Amniotic epithelial cell (primary cell): ENCODE measurements at regions not wholly inside any gene's neighbourhood (a gene's known extent, or its start where the extent isn't known, plus 50 kb on each side); places are given as distances from the start of the nearest gene placed in this dataset.
A peak's percentile ranks its signal among the peaks of the same experiment; 100 is the strongest.

Source experiments
- DNase-seq: peaks from one replicate; pipeline ENCODE4 v3.0.0-alpha.2; 2010; ENCODE audit warnings: low read depth

DNA sequence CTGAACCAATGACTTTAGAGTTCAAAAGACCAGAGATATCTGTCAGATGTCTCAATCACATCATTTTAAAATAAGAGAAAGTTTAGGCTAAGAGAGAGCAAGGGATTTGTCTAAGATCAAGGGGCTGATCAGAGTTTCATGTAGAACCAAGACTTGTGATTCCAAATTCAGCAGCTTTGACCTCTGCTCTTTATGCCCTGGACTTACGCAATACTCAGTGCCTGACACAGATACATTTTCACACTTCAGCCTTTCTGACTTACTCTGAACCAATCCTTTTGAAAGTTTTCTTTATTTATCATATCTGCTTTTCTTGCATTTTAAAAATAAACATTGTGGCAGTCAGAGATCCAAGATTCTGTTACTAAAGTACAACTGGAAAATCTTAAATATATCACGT, 428.0 kb downstream of the PLPP3 start:
- DNase-seq: no peak

DNA sequence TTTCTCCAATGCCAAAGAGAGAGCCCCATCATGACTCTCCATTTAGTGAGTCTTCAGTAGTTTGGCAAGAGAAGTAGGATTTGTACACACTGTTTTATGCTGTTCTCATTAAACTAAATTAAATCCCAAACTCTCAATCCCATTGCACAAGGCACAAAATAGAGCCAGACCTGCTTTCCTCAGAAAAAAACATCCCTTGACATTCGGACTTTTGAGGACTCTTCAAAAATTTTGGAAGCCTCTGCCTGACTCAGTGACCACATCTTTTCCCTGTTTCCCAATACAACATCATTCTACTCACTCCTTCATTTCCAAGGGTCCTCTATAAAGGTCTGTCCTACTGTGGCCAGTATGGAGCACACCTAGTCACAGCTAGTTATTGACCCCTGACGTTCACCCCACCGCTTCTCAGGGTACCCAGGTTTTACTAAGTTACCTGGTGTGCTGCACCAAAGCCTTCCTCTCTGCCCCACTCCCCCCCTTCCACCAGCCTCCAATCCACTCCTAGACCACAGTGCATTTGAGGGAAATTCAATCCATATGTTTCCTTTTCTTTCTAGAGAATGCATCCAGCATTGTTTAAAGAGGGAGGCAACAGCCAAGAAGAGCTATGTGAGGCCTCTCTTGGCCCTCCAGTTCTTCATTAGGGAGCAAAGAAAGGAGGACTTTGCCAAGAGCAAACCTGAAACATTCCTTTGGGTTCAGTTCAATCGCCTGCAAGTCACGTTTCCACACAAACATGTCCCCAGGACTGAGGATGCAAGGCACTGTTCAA, 428.7 kb downstream of the PLPP3 start:
- DNase-seq: no peak

DNA sequence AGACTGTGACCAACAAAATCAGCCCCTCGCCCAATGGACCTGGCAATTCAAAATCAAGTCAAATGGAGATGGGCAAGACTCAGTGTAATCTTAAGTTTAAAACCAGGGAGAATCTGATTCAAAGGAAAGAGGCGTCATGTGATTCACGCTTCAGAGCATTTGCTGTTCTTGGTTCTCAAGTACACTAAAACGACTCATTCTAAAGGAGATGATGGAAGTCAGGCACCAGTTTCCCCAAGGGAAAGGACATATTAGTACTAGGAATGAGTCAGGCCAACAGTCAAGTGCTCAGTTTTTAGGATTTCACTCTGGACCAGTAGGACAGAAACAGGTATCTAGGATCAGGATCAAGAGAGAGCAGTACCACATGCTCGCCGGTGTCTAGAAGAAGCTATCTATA, 429.6 kb downstream of the PLPP3 start:
- DNase-seq: no peak

DNA sequence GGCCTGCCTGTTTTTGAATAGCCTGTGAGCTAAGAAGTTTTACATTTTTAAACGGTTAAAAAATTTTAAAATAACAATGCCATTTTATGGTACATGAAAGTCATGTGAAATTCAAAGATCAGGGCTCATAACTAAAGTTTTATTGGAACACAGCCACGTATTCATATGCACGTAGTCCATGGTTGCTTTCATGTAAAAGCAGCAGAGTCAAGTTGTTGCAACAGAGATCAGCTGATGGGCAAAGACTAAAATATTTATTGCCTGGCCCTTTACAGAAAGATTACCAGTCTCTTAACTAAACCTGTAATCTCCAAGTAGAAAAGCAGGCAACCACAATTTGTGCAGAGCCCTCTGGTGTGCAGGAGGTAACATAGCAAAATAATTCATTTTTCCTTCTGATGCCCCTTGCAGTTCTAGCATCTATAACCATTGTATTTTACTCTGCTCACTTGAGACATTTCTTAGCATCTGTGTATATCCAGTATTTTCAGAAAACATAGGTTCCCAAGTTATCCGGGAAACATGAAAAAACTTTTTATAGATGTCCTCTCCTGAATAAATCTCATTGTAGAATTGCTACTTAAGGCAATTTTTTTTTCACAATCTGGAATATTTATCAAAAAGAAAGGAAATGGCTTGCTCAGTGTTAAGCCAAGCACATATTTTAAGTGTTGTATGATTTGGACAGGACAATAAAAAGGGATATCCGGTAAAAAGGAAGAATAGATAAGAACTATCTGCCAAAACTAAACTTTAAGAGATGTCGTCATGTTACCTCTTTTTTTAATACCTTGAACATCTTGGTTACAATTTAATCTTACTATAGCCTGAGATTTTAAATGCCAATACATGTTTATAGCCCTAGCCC, 430.8 kb downstream of the PLPP3 start:
- DNase-seq: no peak

DNA sequence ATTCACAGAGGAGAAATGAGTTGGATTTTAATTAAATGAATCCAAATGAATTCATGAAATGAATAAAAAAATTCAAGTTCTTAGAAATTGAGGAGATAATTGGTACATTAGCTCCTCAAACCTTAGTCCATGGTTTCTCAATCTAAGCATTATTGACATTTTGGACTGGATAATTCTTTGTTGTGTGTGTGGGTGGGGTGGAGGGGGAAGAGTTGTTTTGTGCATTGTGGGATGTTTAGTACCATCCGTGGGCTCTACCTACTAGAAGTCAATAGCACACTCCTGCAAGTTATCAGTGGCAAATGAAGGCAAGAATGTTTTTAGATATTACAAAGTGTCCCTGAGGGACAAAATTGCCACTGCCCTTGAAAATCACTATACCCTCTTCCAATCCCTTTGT, 431.9 kb downstream of the PLPP3 start:
- DNase-seq: no peak

DNA sequence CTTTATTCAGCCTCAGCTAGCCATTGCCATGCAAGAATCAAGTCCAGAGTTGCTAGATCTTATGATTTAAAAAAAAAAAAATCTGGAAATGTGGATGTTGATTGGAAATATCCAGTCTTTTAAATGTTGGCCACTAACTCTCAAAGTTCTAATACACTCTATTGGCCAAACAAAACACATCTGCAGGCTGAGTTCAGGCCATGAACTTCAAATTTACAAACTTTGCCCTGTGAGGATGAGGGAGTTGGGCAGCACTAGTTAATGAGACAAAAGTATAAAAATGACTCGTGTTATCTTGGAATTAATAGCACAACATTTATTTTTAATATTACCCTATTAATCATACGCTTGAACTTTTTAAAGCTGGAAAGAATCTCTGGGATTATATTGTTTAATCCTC, 432.3 kb downstream of the PLPP3 start:
- no peak for DNase-seq

DNA sequence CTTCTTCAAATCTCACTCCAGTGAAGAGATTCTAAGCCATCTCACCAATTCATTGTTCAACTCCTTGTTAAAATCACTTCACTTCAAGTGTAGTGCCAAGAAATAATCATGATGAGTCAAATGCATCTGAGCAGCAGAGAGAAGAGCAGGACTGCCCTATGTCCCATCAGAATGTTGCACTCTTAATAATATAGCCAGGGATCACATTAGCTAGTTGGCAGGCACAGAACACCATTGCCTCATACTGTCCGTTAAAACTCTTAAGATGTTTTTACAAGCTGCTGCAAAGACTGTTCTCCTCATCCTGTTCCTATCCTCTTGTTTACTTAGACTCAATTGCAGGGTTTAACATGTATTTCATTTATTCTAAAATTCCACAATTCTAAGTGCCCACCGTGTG, 432.9 kb downstream of the PLPP3 start:
- DNase-seq: peak; percentile 17

DNA sequence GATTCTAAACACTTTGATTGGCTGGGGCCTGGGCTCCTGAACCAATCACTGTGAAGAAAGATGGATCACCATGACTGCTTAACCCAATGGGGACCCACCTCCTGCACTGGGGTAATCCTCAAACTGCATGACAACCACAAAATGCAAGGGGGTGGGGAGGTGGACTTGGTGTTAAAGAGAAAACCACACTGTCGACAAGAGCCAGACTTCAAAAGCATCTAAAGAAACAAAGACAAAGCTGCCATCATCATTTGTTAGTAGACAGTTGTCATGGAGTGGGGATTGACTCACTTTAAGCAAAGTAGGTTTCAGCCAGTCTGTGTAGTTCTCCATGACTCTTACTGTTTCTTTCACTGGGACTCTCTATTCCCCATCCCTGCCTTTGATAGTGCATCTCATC, 433.8 kb downstream of the PLPP3 start:
- DNase-seq: no peak

DNA sequence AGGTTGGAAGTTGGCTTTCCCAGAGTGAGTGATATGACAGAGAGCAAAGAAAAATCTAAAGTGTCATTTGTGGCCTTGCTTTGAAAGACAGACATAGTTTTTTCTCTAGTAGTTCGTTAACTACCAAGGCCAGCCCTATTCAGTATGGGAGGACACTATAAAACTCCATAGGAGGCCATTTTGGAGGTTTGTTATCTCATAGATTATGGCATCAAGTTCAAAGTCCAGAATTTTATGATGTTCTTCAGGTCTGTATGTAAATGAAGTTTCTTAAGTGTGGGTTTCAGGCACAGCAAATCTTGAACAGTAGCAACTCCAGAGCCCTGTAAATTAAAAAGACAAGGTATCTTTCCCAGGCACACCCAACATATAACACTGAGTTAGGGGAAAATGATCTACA, 437.1 kb downstream of the PLPP3 start:
- DNase-seq: no peak

DNA sequence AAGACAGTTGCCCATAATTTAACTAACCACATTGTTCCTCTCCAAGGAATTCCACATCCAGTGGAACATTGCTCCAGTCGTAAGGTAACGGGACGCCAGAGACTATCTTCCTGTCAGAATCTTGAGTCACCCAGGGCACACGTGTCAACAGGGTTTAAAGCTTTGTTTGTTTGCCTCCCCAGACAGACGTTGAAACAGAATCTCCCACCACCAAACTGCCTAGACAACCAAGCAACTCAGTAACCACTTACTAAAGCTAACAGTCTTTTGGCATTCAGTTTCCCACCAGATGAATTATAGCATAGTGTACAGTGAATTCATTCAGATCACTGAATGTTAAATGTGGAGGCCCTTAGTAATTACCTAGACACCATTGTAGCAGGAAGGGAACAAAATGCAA, 439.5 kb downstream of the PLPP3 start:
- no peak for DNase-seq

DNA sequence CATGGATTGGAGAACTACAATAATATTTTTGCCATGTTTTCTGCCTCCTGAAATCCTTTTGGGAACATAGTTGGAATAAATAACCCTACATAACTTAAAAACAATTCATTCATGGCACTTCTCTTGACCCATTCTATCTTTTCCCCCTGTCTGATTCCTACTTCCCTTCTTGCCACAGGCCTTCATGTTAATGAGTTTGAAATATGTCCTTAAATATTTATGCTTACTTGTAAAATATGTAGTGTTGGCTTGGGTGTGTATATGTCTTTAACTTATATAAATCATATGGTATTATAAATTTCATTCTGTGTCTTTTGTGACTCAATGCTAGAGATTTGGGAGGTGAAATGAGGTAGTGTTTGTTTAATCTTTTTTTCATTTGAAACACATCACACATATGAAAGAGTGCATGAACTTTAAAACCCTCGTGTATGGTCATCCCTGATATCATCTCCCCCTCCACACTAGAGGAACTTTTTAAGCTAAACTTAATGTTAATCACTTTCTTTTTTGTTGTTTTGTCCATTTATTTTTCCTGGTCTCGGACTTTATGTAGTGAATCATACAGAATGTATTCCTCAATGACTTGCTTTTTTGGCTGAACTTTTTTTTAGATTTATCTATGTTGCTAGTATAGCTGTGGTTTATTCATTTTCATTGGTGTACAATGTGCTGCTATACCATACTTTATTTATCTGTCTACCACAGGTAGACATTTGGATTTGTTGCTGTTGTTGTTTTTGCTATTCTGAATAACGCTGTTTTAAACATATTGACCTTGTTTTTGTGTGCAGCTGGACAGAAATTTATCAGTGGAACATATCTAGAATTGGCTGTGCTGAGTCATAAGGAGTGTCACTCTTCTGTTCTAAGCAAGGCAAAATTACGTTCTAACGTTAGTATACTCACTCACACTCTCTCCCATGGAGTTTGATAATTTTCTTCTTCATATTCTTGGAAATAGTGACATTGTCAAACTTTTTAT, 441.6 kb downstream of the PLPP3 start:
- DNase-seq: peak; percentile 38

DNA sequence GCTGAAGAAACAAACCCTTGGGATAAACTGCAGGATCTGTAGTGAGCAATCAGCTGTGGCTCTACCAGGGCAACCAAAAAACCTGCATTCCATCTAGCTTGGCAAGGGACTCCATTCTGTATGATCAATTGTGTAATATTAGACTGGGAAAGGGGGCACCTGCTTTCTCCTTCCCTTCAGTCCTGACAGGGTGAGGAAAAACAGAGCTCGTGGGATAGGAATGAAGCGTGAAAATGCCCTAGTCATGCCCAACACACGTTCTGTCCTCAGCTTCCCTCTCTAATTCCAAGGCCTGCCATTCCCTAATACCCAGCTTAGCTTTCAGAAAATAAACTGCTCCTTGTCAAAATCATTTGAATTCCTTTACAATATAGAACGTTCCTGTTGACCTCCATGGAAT, 442.3 kb downstream of the PLPP3 start:
- DNase-seq: peak; percentile 58

DNA sequence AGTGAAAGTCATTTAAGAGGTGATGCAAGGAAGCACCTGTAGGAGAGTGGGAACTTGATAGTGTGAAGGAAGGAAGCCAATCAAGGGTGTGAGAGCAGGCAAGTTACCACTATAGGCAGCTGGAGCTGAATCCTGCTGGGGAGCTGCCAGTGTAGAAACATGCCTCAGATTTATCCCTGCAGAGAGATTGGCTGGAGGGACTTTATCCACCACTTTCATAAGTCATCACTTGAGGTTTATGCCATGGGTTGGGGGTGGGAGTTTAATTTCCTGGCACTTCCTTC, 443.6 kb downstream of the PLPP3 start:
- no peak for DNase-seq

DNA sequence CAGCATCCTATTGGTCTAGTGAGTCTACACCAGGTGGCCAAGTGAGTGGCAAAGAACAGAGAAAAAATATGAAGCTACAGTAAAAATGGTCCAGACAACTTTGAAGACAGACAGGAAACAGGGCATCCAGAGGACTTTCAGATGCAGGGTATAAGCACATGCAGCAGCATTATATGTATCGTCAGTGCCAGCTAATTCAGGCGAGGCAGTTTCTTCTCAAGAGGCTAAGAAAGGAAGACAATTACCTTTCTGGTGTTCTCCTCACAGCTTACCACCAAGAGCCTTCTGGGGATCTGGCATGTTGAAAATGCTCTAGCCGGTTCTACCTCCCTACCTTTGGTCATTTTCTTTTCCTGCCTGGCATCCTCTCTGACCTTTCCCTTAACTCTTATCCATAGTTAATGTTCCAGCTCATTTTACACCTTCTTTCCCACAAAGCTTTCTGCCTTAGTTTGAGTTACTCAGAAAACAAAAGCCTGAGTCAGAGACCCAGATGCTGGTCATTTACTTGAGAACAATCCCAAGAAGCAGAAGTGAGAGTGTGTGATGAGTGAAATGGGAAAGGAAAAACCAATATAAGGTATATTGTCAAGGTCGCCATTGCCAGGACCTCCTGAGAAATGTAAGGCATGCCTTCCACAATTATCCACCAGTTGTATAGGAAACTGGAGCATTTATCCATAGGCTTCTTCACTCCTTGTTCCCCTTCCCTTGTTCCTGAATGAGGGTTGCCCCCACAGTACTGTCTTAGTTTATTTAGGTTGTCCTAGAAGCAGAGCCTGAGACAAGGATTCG, 444.1 kb downstream of the PLPP3 start:
- no peak for DNase-seq

DNA sequence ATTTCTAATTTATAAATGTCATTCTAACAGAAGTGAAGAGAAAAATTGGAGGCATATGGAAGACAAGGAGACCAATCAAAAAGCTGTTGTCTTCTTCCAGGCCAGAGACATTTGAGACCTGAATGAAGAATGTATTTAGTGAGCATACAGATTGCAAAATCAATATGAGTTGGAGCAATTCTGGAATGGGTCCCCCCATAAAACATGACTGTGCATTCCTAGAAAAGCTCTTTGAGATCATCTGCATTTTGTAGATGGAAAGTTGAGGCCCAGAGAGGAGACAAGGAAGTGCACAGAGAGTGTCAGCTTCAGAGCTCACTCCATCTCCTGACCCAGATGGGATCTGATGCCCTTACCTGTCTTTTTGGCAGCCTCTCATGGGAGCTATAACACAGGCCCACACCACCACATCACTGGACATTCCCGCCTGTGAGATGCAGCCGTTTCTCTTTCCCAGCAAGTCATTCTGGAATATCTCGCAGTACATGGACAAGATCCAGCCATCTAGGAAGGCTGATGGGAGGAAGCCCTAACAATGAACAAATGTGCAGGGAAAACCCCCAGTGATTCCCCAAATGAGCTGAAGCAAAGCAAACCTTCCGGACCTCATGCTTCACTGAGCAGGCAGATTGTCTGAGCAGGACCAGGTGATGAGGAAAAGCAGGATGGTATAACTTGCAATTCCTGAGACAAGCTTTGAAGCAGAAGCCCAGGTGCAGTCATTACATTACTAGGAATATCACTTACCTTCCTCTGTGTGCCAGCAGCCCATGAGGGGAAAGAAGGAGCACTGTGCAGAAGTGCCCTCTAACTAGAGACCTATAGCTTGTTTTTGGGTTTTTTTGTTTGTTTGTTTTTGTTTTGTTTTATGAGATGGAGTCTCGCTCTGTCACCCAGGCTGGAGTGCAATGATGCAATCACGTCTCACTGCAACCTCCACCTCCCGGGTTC, 445.6 kb downstream of the PLPP3 start:
- DNase-seq: no peak

DNA sequence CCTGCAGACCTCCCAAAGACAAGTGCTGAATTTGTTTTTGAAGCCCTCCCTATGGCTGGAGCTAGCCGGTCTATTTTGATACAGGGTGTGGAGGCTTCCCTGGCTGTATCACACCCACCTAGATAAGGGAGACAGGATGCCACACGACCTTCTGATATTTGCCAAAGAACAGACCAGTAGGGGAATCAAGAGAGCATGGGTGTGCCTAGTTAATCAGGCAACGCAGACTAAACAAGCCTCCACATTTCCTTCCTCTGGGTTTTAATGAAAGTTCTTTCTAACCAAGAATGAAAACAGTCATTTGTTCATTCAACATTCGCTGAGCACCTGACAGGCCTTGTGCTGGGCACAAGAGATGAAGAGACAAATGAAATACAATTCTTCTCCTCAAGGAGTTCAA, 446.8 kb downstream of the PLPP3 start:
- no peak for DNase-seq

DNA sequence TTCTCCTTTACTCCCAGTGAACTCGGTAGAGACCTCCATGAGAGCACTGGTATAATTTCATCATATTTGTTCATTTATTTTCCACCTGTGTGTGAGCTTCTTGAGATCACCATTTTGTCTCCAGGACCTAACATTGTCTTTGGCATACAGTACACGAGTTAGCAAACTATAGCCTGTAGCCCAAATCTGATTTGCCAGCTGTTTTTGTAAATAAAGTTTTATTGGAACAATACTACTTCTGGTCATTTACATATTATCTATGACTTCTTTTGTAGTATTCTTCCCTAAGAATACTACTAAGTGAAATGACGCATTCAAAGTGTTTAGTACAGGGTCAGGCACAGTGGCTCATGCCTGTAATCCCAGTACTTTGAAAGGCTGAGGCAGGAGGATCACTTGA, 449.5 kb downstream of the PLPP3 start:
- no peak for DNase-seq

DNA sequence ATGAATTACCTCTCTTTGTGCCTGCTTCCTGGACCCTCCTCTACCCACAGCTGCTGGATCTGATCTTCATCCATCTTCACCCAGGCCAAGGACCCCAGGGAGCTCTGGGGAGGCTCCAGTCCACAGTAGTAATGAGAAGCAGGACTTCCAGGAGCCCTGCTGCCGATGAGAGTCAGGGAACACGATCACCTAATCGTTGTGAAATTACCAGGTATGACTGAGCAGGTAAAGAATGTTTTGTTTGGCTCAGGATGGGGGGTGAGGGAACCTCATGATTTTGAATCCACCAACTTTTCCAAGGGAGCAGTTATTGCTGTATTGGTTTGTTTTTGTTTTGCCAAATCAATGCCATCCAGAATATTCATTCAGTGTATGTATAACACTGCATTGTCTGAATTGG, 454.0 kb downstream of the PLPP3 start:
- no peak for DNase-seq

DNA sequence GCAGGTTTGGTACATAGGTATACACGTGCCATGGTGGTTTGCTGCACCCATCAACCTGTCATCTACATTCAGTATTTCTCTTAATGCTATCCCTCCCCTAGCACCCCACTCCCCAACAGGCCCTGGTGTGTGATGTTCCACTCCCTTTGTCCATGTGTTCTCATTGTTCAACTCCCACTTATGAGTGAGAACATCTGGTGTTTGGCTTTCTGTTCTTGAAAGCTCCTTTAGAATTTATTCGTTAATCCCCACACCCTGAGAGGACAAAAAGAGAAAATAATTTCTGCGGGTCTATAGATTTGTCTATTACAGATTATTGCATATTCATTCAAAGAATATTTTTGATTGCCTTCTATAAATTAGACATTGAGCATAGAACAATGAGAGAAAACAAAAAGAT, 455.5 kb downstream of the PLPP3 start:
- DNase-seq: no peak

DNA sequence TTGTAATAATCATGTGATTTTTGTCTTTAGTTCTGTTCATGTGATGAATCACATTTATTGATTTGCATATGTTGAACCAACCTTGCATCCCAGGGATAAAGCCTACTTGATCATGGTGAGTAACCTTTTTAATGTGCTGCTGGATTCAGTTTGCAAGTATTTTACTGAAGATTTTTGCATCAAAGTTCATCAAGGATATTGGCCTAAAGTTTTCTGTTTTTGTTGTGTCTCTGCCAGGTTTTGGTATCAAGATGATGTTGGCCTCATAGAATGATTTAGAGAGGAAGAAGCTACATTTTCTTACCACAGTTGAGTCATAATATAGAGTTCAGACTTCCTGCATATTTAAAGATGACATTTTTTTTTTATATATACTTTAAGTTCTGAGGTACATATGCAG, 455.9 kb downstream of the PLPP3 start:
- no peak for DNase-seq

DNA sequence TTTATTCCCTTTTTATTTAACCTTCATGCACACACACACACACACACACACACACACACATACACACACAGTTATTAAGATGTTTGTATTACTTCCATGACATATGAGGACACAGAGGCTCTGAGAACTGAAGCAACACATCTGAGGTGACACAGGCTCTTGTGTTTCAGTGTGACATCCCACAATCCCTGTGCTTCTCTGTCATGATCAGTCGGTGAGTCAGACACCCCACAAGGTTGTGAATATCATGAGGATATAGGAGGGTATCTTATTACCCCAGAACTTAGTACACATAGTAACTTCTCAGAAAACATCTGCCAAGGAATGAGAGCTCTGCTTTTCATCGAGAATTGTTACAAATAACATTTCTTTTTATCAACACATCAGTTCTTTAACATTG, 459.3 kb downstream of the PLPP3 start:
- no peak for DNase-seq
